ENCODE measurements at regions not wholly inside any gene's neighbourhood (a gene's known extent, or its start where the extent isn't known, plus 50 kb on each side); places are given as distances from the start of the nearest gene placed in this dataset.
"Not testable (repeated sequence)": the region's sequence is repeated elsewhere in the genome, so short reads cannot be mapped to it uniquely, and the experiment has no call there.

GRCh38 chr18:43964666-43965065 lies 687.4 kb upstream of the SYT4 start:
- Histone ChIP-seq H3K36me3 (ENCODE audit: insufficient read depth, low read length) (no peaks in the 10 kb centered on the region), H3K9ac (ENCODE audit: low read depth, low read length) (no peak overlapping the region), H3K4me1 (ENCODE audit: insufficient read depth, low read length) (no peaks in the 10 kb centered on the region), H3K27ac (ENCODE audit: low read depth, low read length) (no peak overlapping the region), H3K9me3 (ENCODE audit: insufficient read depth, low read depth, low read length) (no peaks in the 10 kb centered on the region), H3K27me3 (ENCODE audit: insufficient read depth, low read length) (no peaks in the 10 kb centered on the region), H3K4me3 (ENCODE audit: low read length) (no peak overlapping the region)
- WGBS: 100% methylated on average over 1 of the region's 1 CpG

- Histone ChIP-seq H3K27me3 (ENCODE audit: insufficient read depth, low read length) (no peaks in the 10 kb centered on the region), H3K27ac (ENCODE audit: low read depth, low read length) (no peak overlapping the region), H3K4me1 (ENCODE audit: insufficient read depth, low read length) (peaks cover 4% of the 10 kb centered on the region; the same call in 1 of the 2 replicates), H3K4me3 (ENCODE audit: low read length) (no peak overlapping the region), H3K9ac (ENCODE audit: low read depth, low read length) (no peak overlapping the region), H3K36me3 (ENCODE audit: insufficient read depth, low read length) (no peaks in the 10 kb centered on the region), H3K9me3 (ENCODE audit: insufficient read depth, low read depth, low read length) (no peaks in the 10 kb centered on the region)
- WGBS: 94% methylated on average over 3 of the region's 4 CpGs
Observed at GRCh38 chr18:43965691-43966090, 688.4 kb upstream of the SYT4 start.

GRCh38 chr18:43970656-43971055 lies 693.4 kb upstream of the SYT4 start:
- peaks cover 8% of the 10 kb centered on the region; the same call in 1 of the 2 replicates for H3K4me1 ChIP-seq (ENCODE audit: insufficient read depth, low read length)
- H3K27ac ChIP-seq (ENCODE audit: low read depth, low read length): no peak overlapping the region
- H3K36me3 ChIP-seq (ENCODE audit: insufficient read depth, low read length): no peaks in the 10 kb centered on the region
- H3K4me3 ChIP-seq (ENCODE audit: low read length): no peak overlapping the region
- H3K9me3 ChIP-seq (ENCODE audit: insufficient read depth, low read depth, low read length): no peaks in the 10 kb centered on the region
- 96% methylated on average over 4 of the region's 4 CpGs for WGBS
- no peak overlapping the region for H3K9ac ChIP-seq (ENCODE audit: low read depth, low read length)
- no peaks in the 10 kb centered on the region for H3K27me3 ChIP-seq (ENCODE audit: insufficient read depth, low read length)

- H3K27me3 ChIP-seq (ENCODE audit: insufficient read depth, low read length): no peaks in the 10 kb centered on the region
- WGBS: 94% methylated on average over 4 of the region's 4 CpGs
- no peak overlapping the region for H3K9ac ChIP-seq (ENCODE audit: low read depth, low read length)
- H3K4me1 ChIP-seq (ENCODE audit: insufficient read depth, low read length): no peaks in the 10 kb centered on the region
- H3K4me3 ChIP-seq (ENCODE audit: low read length): no peak overlapping the region
- H3K9me3 ChIP-seq (ENCODE audit: insufficient read depth, low read depth, low read length): peaks cover 2% of the 10 kb centered on the region; the same call in 1 of the 2 replicates
- H3K27ac ChIP-seq (ENCODE audit: low read depth, low read length): no peak overlapping the region
- no peaks in the 10 kb centered on the region for H3K36me3 ChIP-seq (ENCODE audit: insufficient read depth, low read length)
Observed at GRCh38 chr18:43978174-43978573, 700.9 kb upstream of the SYT4 start.

- Histone ChIP-seq H3K4me3 (ENCODE audit: low read length) (no peak overlapping the region), H3K9me3 (ENCODE audit: insufficient read depth, low read depth, low read length) (peaks cover 10% of the 10 kb centered on the region), H3K27ac (ENCODE audit: low read depth, low read length) (no peak overlapping the region), H3K4me1 (ENCODE audit: insufficient read depth, low read length) (no peaks in the 10 kb centered on the region), H3K27me3 (ENCODE audit: insufficient read depth, low read length) (no peaks in the 10 kb centered on the region), H3K36me3 (ENCODE audit: insufficient read depth, low read length) (no peaks in the 10 kb centered on the region), H3K9ac (ENCODE audit: low read depth, low read length) (no peak overlapping the region)
- WGBS: 94% methylated on average over 2 of the region's 4 CpGs
Observed at GRCh38 chr18:43982582-43982981, 698.1 kb upstream of the SETBP1 start.

- WGBS: 96% methylated on average over 1 of the region's 4 CpGs
- not testable (repeated sequence) for H3K4me1 ChIP-seq (ENCODE audit: insufficient read depth, low read length); H3K4me3 ChIP-seq (ENCODE audit: low read length); H3K27me3 ChIP-seq (ENCODE audit: insufficient read depth, low read length); H3K9me3 ChIP-seq (ENCODE audit: insufficient read depth, low read depth, low read length); H3K27ac ChIP-seq (ENCODE audit: low read depth, low read length); H3K36me3 ChIP-seq (ENCODE audit: insufficient read depth, low read length); H3K9ac ChIP-seq (ENCODE audit: low read depth, low read length)
Observed at GRCh38 chr18:43987061-43987460, 693.6 kb upstream of the SETBP1 start.

GRCh38 chr18:43992741-43993140 lies 687.9 kb upstream of the SETBP1 start:
- Histone ChIP-seq H3K4me3 (ENCODE audit: low read length) (no peak overlapping the region), H3K36me3 (ENCODE audit: insufficient read depth, low read length) (no peaks in the 10 kb centered on the region), H3K27me3 (ENCODE audit: insufficient read depth, low read length) (no peaks in the 10 kb centered on the region), H3K9me3 (ENCODE audit: insufficient read depth, low read depth, low read length) (no peaks in the 10 kb centered on the region), H3K9ac (ENCODE audit: low read depth, low read length) (no peak overlapping the region), H3K4me1 (ENCODE audit: insufficient read depth, low read length) (no peaks in the 10 kb centered on the region), H3K27ac (ENCODE audit: low read depth, low read length) (no peak overlapping the region)
- no CpG with 5 or more reads among the region's 1 CpG for WGBS

- no peak overlapping the region for H3K27ac ChIP-seq (ENCODE audit: low read depth, low read length)
- no peaks in the 10 kb centered on the region for H3K36me3 ChIP-seq (ENCODE audit: insufficient read depth, low read length)
- H3K9me3 ChIP-seq (ENCODE audit: insufficient read depth, low read depth, low read length): no peaks in the 10 kb centered on the region
- 96% methylated on average over 4 of the region's 4 CpGs for WGBS
- no peaks in the 10 kb centered on the region for H3K4me1 ChIP-seq (ENCODE audit: insufficient read depth, low read length)
- no peak overlapping the region for H3K4me3 ChIP-seq (ENCODE audit: low read length)
- H3K9ac ChIP-seq (ENCODE audit: low read depth, low read length): no peak overlapping the region
- H3K27me3 ChIP-seq (ENCODE audit: insufficient read depth, low read length): no peaks in the 10 kb centered on the region
Observed at GRCh38 chr18:43994381-43994780, 686.3 kb upstream of the SETBP1 start.

GRCh38 chr18:44013871-44014270 lies 666.8 kb upstream of the SETBP1 start:
- no peaks in the 10 kb centered on the region for H3K36me3 ChIP-seq (ENCODE audit: insufficient read depth, low read length)
- no peak overlapping the region for H3K9ac ChIP-seq (ENCODE audit: low read depth, low read length)
- 93% methylated on average over 2 of the region's 2 CpGs for WGBS
- no peaks in the 10 kb centered on the region for H3K4me1 ChIP-seq (ENCODE audit: insufficient read depth, low read length)
- no peak overlapping the region for H3K27ac ChIP-seq (ENCODE audit: low read depth, low read length)
- H3K9me3 ChIP-seq (ENCODE audit: insufficient read depth, low read depth, low read length): 0 out of 2 replicates have a peak, but pooled peaks cover 3% of the 10 kb centered on the region
- no peaks in the 10 kb centered on the region for H3K27me3 ChIP-seq (ENCODE audit: insufficient read depth, low read length)
- H3K4me3 ChIP-seq (ENCODE audit: low read length): no peak overlapping the region

- Histone ChIP-seq H3K4me3 (ENCODE audit: low read length) (no peak overlapping the region), H3K36me3 (ENCODE audit: insufficient read depth, low read length) (no peaks in the 10 kb centered on the region), H3K9me3 (ENCODE audit: insufficient read depth, low read depth, low read length) (peaks cover 40% of the 10 kb centered on the region), H3K4me1 (ENCODE audit: insufficient read depth, low read length) (no peaks in the 10 kb centered on the region), H3K27ac (ENCODE audit: low read depth, low read length) (no peak overlapping the region), H3K27me3 (ENCODE audit: insufficient read depth, low read length) (no peaks in the 10 kb centered on the region), H3K9ac (ENCODE audit: low read depth, low read length) (no peak overlapping the region)
- 83% methylated on average over 1 of the region's 1 CpG for WGBS
Observed at GRCh38 chr18:44025421-44025820, 655.3 kb upstream of the SETBP1 start.

GRCh38 chr18:44028109-44028508 lies 652.6 kb upstream of the SETBP1 start:
- Histone ChIP-seq H3K9ac (ENCODE audit: low read depth, low read length) (no peak overlapping the region), H3K4me3 (ENCODE audit: low read length) (no peak overlapping the region), H3K27me3 (ENCODE audit: insufficient read depth, low read length) (no peaks in the 10 kb centered on the region), H3K36me3 (ENCODE audit: insufficient read depth, low read length) (no peaks in the 10 kb centered on the region), H3K9me3 (ENCODE audit: insufficient read depth, low read depth, low read length) (peaks cover 40% of the 10 kb centered on the region), H3K27ac (ENCODE audit: low read depth, low read length) (no peak overlapping the region), H3K4me1 (ENCODE audit: insufficient read depth, low read length) (0 out of 2 replicates have a peak, but pooled peaks cover 3% of the 10 kb centered on the region)
- 88% methylated on average over 1 of the region's 1 CpG for WGBS

- no peaks in the 10 kb centered on the region for H3K27me3 ChIP-seq (ENCODE audit: insufficient read depth, low read length)
- no peak overlapping the region for H3K9ac ChIP-seq (ENCODE audit: low read depth, low read length)
- H3K36me3 ChIP-seq (ENCODE audit: insufficient read depth, low read length): no peaks in the 10 kb centered on the region
- H3K9me3 ChIP-seq (ENCODE audit: insufficient read depth, low read depth, low read length): peaks cover 32% of the 10 kb centered on the region
- no peak overlapping the region for H3K27ac ChIP-seq (ENCODE audit: low read depth, low read length)
- H3K4me1 ChIP-seq (ENCODE audit: insufficient read depth, low read length): peaks cover 13% of the 10 kb centered on the region; the same call in 1 of the 2 replicates
- H3K4me3 ChIP-seq (ENCODE audit: low read length): no peak overlapping the region
- 97% methylated on average over 2 of the region's 2 CpGs for WGBS
Observed at GRCh38 chr18:44031063-44031462, 649.6 kb upstream of the SETBP1 start.

Measured in HUES64 (cell line).